Jurkat, Clone E6-1 (cell line): ENCODE measurements at regions not wholly inside any gene's neighbourhood (a gene's known extent, or its start where the extent isn't known, plus 50 kb on each side); places are given as distances from the start of the nearest gene placed in this dataset.

Experiments used
- DNase-seq: peaks from one replicate; pipeline ENCODE4 v3.0.0-alpha.2; 2011; ENCODE audit warnings: low read depth, low spot score
- H3K4me3 ChIP-seq: 2 replicates; pipeline ENCODE4 v1.5.1; 2011; ENCODE audit warnings: mild to moderate bottlenecking, low read length, control low read depth, moderate library complexity

- H3K4me3 ChIP-seq, result no peak overlapping the region
- no peak for DNase-seq
These were observed 232.9 kb downstream of the UACA start for GRCh38 chr15:70530503-70530902.

DNA sequence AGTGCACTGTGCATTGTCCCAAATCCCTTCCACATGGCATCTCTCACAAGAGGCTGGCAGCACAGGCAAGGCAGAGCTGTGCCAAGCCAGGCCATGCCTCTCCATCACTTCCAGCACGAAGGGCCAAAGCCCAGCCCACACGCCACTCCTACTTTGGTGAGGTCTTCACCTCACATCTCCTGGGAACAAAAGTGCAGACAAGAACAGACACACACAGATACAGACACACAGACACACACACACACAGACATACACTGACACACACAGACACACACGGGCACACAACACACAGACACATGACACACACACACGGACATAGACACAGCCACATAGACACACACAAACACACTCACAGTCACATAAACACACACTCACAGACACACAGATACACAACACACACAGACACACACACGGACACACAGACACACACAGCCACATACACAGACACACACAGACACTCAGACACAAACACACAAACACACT lies 233.3 kb downstream of the UACA start:
- DNase-seq, result no peak
- H3K4me3 ChIP-seq, result no peak overlapping the region

DNA sequence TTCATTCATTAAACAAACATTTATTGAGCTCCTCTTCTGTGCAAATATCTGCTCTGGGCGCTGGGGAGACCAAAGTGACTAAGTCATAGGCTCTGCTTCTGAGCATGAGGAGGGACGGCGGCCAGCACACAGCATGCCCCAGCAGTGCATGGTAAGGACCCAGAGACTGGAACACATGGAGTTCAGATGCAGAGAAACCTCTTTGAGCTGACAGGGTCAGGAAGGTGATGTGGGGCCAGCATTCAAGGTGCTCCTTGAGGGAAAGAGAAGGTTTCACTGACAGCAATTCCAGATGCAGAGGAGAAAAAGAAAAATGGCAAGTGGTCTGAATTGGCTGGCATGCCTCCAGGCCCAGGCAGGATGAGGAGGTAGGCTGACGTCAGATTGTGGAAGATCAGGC lies 234.5 kb downstream of the UACA start:
- DNase-seq, result no peak
- H3K4me3 ChIP-seq, result no peak overlapping the region

- peak overlapping the region; percentile 37 for H3K4me3 ChIP-seq
- peak; percentile 93 for DNase-seq
These were observed 235.1 kb downstream of the UACA start for GRCh38 chr15:70528270-70528706.

GRCh38 chr15:70526974-70527325 lies 236.4 kb downstream of the UACA start:
- no peak overlapping the region for H3K4me3 ChIP-seq
- no peak for DNase-seq

DNA sequence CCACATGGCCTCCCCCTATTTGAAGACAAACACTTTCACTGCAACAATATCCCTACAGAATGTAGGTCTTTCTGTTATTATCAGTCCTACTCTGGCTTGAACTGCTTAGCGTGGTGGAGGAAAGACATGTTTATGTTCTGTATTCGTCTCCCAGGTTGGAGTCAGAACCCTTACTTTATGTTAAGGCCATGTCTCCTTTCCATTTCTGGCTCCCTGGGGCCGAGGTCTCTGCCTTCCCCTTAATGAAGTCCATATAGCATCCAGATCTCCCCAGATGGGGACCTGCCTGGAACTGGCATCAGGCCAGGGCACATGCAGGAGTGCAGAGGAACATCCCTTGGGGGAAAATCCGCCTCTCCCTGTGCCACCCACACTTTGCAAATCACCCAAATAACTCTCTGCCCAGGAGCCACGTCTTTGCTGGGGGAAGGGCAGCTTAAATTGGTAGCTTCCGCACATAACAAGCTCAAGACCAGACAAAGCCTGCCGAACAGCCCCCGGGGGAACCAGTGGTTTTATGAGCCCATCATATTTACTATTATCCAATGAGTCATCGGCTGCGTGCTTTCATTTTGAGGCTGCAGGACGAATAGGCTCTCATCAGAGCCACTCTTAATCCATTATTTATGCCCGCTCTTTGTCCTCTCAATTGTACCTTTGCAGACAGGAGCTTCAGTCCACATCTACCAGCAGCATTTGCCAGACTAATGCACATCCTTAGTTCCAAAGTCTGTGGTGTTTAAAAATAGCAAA lies 237.0 kb downstream of the UACA start:
- H3K4me3 ChIP-seq, result no peak overlapping the region
- no peak for DNase-seq

GRCh38 chr15:70525551-70525950 lies 237.8 kb downstream of the UACA start:
- DNase-seq, result no peak

GRCh38 chr15:70524470-70524869 lies 238.9 kb downstream of the UACA start:
- no peak overlapping the region for H3K4me3 ChIP-seq
- no peak for DNase-seq

More at GRCh38 chr15:70525551-70525950, 237.8 kb downstream of the UACA start:
- no peak overlapping the region for H3K4me3 ChIP-seq

DNA sequence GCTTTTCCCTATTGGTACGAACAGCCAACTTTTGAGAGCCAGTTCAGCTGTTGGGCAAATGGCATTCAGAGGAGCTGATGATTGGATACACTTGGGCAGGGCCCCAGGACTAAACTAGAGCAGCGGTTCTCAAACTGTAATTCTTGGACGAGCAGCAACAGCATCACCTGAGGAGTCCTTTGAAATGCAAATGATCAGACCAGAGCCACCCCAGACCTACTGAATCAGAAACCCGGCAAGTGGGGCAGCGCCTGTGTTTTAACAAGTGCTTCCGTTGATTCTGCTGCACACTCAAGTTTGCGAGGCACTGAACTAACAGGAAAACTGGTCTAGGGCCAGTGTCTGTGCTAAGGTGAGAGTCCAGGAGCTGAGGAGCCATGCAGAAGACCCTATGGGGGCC lies 239.7 kb downstream of the UACA start:
- DNase-seq, result no peak
- no peak overlapping the region for H3K4me3 ChIP-seq

DNA sequence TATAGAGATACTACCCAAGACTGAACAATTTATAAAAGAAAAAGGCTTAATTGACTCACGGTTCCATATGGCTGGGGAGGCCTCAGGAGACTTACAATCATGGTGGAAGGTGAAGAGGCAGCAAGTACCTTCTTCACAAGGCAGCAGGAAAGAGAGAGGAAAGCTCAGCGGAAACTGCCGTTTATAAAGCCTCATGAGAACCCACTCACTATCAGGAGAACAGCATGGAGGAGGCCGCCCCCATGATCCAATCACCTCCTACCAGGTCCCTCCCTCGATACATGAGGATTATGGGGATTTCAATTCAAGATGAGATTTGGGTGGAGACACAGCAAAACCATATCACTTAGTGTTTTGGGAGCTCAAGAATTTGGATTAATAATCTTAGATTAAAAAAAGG lies 240.2 kb downstream of the UACA start:
- DNase-seq, result no peak

GRCh38 chr15:70522323-70522966 lies 240.9 kb downstream of the UACA start:
- no peak overlapping the region for H3K4me3 ChIP-seq
- no peak for DNase-seq

More for the DNA sequence above, 240.2 kb downstream of the UACA start:
- no peak overlapping the region for H3K4me3 ChIP-seq

DNA sequence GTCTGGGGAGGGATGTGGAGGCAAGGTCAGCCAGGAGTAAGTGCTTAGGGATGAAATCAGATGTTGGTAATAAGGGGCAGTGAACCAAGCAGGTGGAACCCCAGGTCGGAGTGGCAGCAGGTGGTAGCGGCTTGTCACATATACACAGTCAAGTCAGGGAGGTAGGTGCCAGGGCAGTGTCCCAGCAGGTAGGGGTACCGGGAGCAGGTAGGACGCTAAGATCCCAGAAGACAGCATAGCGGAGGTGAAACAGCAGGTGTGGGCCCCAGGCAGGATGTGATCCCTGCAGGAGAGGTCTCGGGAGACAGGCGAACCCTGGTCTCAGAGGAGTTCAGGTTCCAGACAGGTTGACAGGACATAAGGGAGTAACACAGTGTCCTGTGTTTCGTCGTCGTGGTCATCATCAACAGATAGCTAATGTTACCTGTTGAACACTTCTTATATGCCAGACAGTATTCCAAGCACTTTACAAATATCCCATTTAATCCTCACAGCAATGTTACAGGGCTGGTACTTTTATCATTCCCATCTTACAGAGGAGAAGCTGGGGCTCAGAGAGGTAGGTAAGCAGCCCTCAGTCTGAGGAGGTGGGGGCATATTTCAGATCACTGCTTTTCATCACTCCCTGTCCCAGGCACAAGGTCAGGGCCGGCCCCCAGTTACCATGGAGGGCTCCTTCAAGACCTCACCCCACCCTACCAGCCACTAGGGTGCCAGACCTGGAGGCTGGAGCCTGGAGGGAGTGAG lies 241.6 kb downstream of the UACA start:
- H3K4me3 ChIP-seq, result no peak overlapping the region
- no peak for DNase-seq

- no peak for DNase-seq
- H3K4me3 ChIP-seq, result no peak overlapping the region
These were observed 243.7 kb downstream of the UACA start for GRCh38 chr15:70519616-70520015.

- no peak for DNase-seq
- H3K4me3 ChIP-seq, result no peak overlapping the region
These were observed 244.4 kb downstream of the UACA start for GRCh38 chr15:70519004-70519365.

GRCh38 chr15:70518201-70519003 lies 245.0 kb downstream of the UACA start:
- no peak overlapping the region for H3K4me3 ChIP-seq
- DNase-seq, result no peak

DNA sequence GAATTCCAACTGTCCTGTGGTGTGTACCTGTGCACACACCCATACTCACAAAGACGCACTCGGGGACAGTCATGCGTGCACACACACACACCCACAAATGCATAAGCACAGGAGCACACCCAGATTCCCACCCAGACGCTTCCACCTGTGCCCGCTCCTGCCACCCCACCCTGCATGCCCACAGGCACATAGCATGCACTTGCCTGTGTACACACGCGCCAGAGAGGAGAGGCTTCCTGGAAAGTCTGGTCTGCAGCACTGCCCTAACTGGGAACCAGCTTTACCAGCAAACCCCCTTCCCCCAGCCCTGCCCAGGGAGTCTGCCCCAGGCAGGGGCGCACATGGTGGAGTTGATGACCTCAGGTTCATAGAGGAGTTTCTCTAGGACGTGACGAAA lies 246.2 kb downstream of the UACA start:
- no peak overlapping the region for H3K4me3 ChIP-seq
- no peak for DNase-seq

DNA sequence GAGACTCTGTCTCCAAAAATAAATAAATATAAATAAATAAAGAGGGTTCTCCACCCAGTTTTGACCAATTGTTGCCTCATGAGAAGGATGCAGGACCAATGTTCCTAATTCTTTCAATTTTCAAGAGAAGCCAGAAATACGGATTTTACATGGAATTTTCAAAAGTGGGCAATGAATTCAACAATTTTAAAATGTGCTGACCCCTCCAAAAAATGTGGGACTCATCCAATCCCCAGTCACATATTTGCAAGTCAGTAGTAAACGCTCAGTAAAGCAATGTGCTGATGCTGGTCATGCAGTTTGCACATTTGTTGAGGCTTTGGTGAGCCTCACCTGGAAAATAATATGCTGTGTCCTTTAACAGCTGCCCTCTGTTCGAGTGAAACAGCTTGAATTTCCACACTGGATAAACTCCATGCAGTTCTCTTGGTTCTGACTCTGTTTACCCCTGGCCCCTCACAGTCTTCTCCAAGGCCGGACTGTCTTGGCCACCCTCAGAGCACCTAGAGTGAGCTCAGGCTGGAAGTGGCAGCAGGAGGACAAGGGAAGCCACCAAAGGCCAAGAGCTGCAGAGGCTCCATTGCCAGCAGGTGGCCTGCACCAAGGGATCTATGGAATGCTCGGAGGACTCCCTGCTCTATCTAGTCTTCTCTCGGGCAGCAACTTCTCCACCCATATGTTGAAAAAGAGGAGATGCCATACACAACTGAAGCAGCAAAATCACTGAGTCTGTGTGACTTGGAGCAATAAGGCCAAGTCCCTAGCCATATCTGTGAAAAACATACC lies 246.8 kb downstream of the UACA start:
- no peak for DNase-seq

DNA sequence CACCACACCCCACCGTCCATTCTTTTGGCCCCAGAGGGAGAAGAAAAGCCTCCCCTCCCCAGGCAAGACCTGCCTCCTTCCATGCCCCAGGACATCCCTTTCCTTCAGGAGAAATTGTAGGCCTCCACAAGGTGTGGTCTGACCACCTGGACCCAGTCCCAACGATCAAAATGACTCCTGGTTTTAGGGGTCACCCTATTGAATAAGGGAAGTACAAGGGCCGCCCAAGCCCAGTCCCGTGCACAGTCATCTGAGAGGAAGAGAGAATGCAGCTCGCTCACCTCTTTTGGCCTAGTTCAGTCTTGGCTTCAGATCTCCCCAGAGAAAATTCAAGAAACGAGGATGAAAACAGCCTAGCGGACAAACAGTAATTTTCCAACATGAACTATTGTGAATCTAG lies 249.1 kb downstream of the UACA start:
- DNase-seq, result no peak
- no peak overlapping the region for H3K4me3 ChIP-seq

More for the DNA sequence above, 246.8 kb downstream of the UACA start:
- no peak overlapping the region for H3K4me3 ChIP-seq

DNA sequence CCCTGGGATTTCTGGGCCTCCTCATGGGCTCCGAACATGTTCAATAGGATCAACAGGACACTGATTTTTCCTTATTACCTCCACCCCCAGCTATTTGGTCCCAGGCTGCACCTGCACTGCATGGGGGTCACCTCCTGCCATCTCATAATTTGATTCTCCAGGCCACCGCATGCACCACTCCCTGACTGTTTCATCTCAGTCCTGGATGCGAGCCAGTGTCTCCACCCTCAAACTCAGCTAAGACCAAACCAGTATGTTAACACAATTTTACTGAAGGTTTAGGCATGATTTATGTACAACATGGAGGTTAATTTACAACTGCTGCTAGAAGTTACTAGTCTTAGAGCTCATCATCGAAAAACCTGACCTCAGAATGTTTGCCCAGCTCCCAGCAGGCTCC lies 249.5 kb downstream of the UACA start:
- no peak for DNase-seq
- no peak overlapping the region for H3K4me3 ChIP-seq
